SK-N-SH (cell line): ENCODE measurements at regions not wholly inside any gene's neighbourhood (a gene's known extent, or its start where the extent isn't known, plus 50 kb on each side); places are given as distances from the start of the nearest gene placed in this dataset.

Source experiments
- CTCF ChIA-PET: fragments of 300-600, 350-600 bp; formaldehyde crosslinking; extraction: SDS; loops from one replicate; lab custom pipeline; 2021; lab: Yijun Ruan, JAX
- POLR2A ChIA-PET: fragments of 350-600 bp; sonication (Branson Sonifier 250); formaldehyde crosslinking; extraction: SDS; loops from one replicate; lab custom pipeline; 2020; ENCODE audit warnings: antibody characterized with exemption, inconsistent platforms; lab: Yijun Ruan, JAX
- DNase-seq: peaks from one replicate; pipeline ENCODE4 v3.0.0; 2012
- H2AFZ ChIP-seq: fragments of 200-600 bp; sonication (generic); 2 replicates; pipeline ENCODE4 v1.8.1; 2016; ENCODE audit warnings: antibody characterized with exemption, mild to moderate bottlenecking, low read depth
- H3F3A ChIP-seq: fragments of 200-600 bp; sonication (generic); replicated peaks from 2 replicates; pipeline ENCODE3; 2016; ENCODE audit warnings: antibody characterized with exemption, mild to moderate bottlenecking; ENCODE audit not compliant: insufficient read depth
- H3K27ac ChIP-seq, 2 experiments: fragments of 200-500 bp in 1 of 2; fragments of 200-600 bp in 1 of 2; sonication (Bioruptor generic) in 1 of 2; sonication (generic), shearing (Covaris generic) in 1 of 2; 2 replicates each; pipeline versions ENCODE4 v1.5.1 to v1.6.1; 2014 to 2016; ENCODE audit warnings: low read depth in 2 of 2, inconsistent platforms in 1 of 2, low read length in 1 of 2, mild to moderate bottlenecking in 1 of 2, mixed read lengths in 1 of 2
- H3K27me3 ChIP-seq: fragments of 200-600 bp; sonication (generic), shearing (Covaris generic); 2 replicates; pipeline ENCODE4 v1.6.1; 2016; ENCODE audit warnings: mixed run types; ENCODE audit not compliant: insufficient read depth
- H3K36me3 ChIP-seq, 2 experiments: fragments of 200-500 bp in 1 of 2; fragments of 200-600 bp in 1 of 2; sonication (Bioruptor generic) in 1 of 2; sonication (generic) in 1 of 2; replicated peaks in 1 of 2; 2 replicates each; pipeline versions ENCODE3 to v1.5.1; 2014 to 2016; ENCODE audit warnings: low read length in 1 of 2, mild to moderate bottlenecking in 1 of 2; ENCODE audit not compliant: insufficient read depth in 2 of 2, control insufficient read depth in 1 of 2
- H3K4me1 ChIP-seq, 2 experiments: fragments of 200-500 bp in 1 of 2; fragments of 200-600 bp in 1 of 2; sonication (Bioruptor generic) in 1 of 2; sonication (generic), shearing (Covaris generic) in 1 of 2; 2 replicates each; pipeline versions ENCODE4 v1.5.1 to v1.6.1; 2014 to 2016; ENCODE audit warnings: low read depth in 1 of 2, low read length in 1 of 2, mixed run types in 1 of 2; ENCODE audit not compliant: insufficient read depth in 2 of 2, control insufficient read depth in 1 of 2
- H3K4me2 ChIP-seq: fragments of 200-600 bp; sonication (generic), shearing (Covaris generic); 2 replicates; pipeline ENCODE4 v1.6.1; 2017; ENCODE audit warnings: mixed run types
- H3K4me3 ChIP-seq, 2 experiments: fragments of 200-500 bp in 1 of 2; fragments of 200-600 bp in 1 of 2; sonication (Bioruptor generic) in 1 of 2; sonication (generic), shearing (Covaris generic) in 1 of 2; 2 replicates each; pipeline versions ENCODE4 v1.5.1 to v1.8.1; 2014 to 2016; ENCODE audit warnings: low read depth in 2 of 2, inconsistent platforms in 1 of 2, low read length in 1 of 2, mild to moderate bottlenecking in 1 of 2, mixed read lengths in 1 of 2, moderate library complexity in 1 of 2
- H3K79me2 ChIP-seq: fragments of 200-600 bp; sonication (generic); 2 replicates; pipeline ENCODE4 v1.8.1; 2017; ENCODE audit warnings: mild to moderate bottlenecking; ENCODE audit not compliant: insufficient read depth
- H3K9ac ChIP-seq: fragments of 200-600 bp; sonication (generic); 2 replicates; pipeline ENCODE4 v1.6.1; 2017; ENCODE audit warnings: mixed run types
- H3K9me2 ChIP-seq: fragments of 200-600 bp; sonication (generic); 2 replicates; pipeline ENCODE4 v1.6.1; 2017; ENCODE audit warnings: mixed run types
- H3K9me3 ChIP-seq: fragments of 200-600 bp; sonication (generic); 2 replicates; pipeline ENCODE4 v1.6.1; 2017; ENCODE audit warnings: mixed run types, mild to moderate bottlenecking, moderate library complexity
- H4K20me1 ChIP-seq: fragments of 200-600 bp; sonication (generic); 2 replicates; pipeline ENCODE4 v1.6.1; 2017; ENCODE audit warnings: mild to moderate bottlenecking, mixed run types; ENCODE audit not compliant: insufficient read depth
- CHD2 ChIP-seq: fragments of 150-350 bp; IDR thresholded peaks from 2 replicates; pipeline ENCODE4 v1.6.1; 2018; ENCODE audit warnings: low read length; ENCODE audit not compliant: partially characterized antibody
- ELF1 ChIP-seq: IDR thresholded peaks from 2 replicates; pipeline ENCODE4 v1.4.0; 2012
- EP300 ChIP-seq, 2 experiments: IDR thresholded peaks; 2 replicates each; pipeline versions ENCODE4 v1.4.0 to v1.6.1; 2012; ENCODE audit warnings: borderline replicate concordance in 1 of 2, low read depth in 1 of 2, low read length in 1 of 2
- FOXM1 ChIP-seq: IDR thresholded peaks from 2 replicates; pipeline ENCODE4 v1.4.0; 2012; ENCODE audit warnings: low read depth, mild to moderate bottlenecking
- GABPA ChIP-seq: IDR thresholded peaks from 2 replicates; pipeline ENCODE4 v1.4.0; 2012; ENCODE audit warnings: low read depth, mild to moderate bottlenecking
- SIN3A ChIP-seq: IDR thresholded peaks from 2 replicates; pipeline ENCODE4 v1.6.1; 2012; ENCODE audit warnings: low read depth, mild to moderate bottlenecking, low read length, moderate library complexity, borderline replicate concordance
- SMC3 ChIP-seq: IDR thresholded peaks from 2 replicates; pipeline ENCODE4 v1.6.1; 2012; ENCODE audit warnings: low read depth, low read length, improper control_type of control experiment
- TEAD4 ChIP-seq: IDR thresholded peaks from 2 replicates; pipeline ENCODE4 v1.4.0; 2012; ENCODE audit warnings: mild to moderate bottlenecking, borderline replicate concordance; ENCODE audit not compliant: insufficient read depth
- YY1 ChIP-seq: IDR thresholded peaks from 2 replicates; pipeline ENCODE4 v1.4.0; 2012; ENCODE audit warnings: low read depth, mild to moderate bottlenecking
- TF ChIP-seq, protein P1 (sequence below): IDR thresholded peaks from 2 replicates; pipeline ENCODE4 v1.6.1; 2012; ENCODE audit warnings: mild to moderate bottlenecking, low read depth, low read length, moderate library complexity
- TF ChIP-seq, protein P2 (sequence below): IDR thresholded peaks from 2 replicates; pipeline ENCODE4 v1.4.0; 2012; ENCODE audit warnings: low read depth, borderline replicate concordance
- TF ChIP-seq, protein P3 (sequence below): IDR thresholded peaks from 2 replicates; pipeline ENCODE4 v1.4.0; 2012; ENCODE audit warnings: low read depth, borderline replicate concordance
- TF ChIP-seq, protein P4 (sequence below): IDR thresholded peaks from 2 replicates; pipeline ENCODE4 v1.4.0; 2012; ENCODE audit warnings: low read depth

DNA sequence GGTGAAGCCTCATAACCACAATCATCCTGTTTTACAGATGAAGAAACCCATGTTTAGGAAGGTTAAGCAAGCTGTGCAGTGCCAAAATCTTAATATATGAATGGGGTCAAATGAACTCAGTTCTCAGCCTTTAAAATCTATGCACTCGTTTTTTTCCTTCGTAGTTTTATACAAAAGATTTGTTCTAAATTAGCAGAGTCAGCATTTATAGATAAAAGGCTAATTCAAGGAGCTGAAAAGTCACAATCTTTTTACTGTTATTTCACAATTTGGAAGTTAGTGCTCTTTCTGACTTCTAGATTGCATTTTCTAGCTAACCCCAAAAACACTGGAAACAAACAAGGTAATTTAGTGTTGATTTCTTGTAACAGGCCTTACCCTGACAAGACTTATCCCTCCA is 766.9 kb upstream of the ADGRL4 start (continued):
- TF ChIP-seq, protein P1, sequence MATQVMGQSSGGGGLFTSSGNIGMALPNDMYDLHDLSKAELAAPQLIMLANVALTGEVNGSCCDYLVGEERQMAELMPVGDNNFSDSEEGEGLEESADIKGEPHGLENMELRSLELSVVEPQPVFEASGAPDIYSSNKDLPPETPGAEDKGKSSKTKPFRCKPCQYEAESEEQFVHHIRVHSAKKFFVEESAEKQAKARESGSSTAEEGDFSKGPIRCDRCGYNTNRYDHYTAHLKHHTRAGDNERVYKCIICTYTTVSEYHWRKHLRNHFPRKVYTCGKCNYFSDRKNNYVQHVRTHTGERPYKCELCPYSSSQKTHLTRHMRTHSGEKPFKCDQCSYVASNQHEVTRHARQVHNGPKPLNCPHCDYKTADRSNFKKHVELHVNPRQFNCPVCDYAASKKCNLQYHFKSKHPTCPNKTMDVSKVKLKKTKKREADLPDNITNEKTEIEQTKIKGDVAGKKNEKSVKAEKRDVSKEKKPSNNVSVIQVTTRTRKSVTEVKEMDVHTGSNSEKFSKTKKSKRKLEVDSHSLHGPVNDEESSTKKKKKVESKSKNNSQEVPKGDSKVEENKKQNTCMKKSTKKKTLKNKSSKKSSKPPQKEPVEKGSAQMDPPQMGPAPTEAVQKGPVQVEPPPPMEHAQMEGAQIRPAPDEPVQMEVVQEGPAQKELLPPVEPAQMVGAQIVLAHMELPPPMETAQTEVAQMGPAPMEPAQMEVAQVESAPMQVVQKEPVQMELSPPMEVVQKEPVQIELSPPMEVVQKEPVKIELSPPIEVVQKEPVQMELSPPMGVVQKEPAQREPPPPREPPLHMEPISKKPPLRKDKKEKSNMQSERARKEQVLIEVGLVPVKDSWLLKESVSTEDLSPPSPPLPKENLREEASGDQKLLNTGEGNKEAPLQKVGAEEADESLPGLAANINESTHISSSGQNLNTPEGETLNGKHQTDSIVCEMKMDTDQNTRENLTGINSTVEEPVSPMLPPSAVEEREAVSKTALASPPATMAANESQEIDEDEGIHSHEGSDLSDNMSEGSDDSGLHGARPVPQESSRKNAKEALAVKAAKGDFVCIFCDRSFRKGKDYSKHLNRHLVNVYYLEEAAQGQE = no peak
- TF ChIP-seq, protein P2, sequence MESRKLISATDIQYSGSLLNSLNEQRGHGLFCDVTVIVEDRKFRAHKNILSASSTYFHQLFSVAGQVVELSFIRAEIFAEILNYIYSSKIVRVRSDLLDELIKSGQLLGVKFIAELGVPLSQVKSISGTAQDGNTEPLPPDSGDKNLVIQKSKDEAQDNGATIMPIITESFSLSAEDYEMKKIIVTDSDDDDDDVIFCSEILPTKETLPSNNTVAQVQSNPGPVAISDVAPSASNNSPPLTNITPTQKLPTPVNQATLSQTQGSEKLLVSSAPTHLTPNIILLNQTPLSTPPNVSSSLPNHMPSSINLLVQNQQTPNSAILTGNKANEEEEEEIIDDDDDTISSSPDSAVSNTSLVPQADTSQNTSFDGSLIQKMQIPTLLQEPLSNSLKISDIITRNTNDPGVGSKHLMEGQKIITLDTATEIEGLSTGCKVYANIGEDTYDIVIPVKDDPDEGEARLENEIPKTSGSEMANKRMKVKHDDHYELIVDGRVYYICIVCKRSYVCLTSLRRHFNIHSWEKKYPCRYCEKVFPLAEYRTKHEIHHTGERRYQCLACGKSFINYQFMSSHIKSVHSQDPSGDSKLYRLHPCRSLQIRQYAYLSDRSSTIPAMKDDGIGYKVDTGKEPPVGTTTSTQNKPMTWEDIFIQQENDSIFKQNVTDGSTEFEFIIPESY = no peak
- no peak for TF ChIP-seq EP300 (IDR thresholded peaks at IDR 0.05; ENCODE audit: borderline replicate concordance in 1 of 2, low read depth in 1 of 2, low read length in 1 of 2)
- no peak for TF ChIP-seq SMC3
- TF ChIP-seq FOXM1 = no peak
- TF ChIP-seq GABPA = no peak
- TF ChIP-seq, protein P3, sequence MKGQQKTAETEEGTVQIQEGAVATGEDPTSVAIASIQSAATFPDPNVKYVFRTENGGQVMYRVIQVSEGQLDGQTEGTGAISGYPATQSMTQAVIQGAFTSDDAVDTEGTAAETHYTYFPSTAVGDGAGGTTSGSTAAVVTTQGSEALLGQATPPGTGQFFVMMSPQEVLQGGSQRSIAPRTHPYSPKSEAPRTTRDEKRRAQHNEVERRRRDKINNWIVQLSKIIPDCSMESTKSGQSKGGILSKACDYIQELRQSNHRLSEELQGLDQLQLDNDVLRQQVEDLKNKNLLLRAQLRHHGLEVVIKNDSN = no peak

DNA sequence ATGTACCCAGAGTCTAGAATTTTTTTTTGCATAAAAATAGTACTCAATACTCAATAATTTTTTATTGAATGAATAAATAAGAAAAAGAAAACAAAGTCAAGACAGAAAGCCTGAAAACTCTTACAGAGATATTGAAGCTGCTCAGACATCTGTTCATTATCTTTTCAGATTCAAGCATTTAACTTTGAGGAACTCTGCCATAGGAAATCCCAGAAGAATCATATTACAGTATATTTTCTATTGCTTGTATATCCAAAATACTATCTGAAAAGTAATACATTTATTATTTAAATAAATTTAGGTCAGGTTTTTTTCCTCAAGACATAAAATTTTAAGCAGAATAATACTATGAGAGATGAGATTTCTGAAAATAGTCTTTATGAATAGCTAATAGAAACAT is 755.9 kb upstream of the ADGRL4 start:
- Histone ChIP-seq H3K79me2 (no peaks in the 10 kb centered on the region), H3K36me3 (no peaks in the 10 kb centered on the region), H3K9me3 (no peaks in the 10 kb centered on the region), H3K4me2 (no peak overlapping the region), H3K4me1 (no peaks in the 10 kb centered on the region), H4K20me1 (no peaks in the 10 kb centered on the region), H2AFZ (no peak overlapping the region), H3F3A (no peaks in the 10 kb centered on the region), H3K4me3 (no peak overlapping the region), H3K9ac (no peak overlapping the region), H3K9me2 (no peaks in the 10 kb centered on the region), H3K27ac (no peak overlapping the region), H3K27me3 (no peaks in the 10 kb centered on the region)
- ChIA-PET CTCF (no interaction called here), POLR2A (no interaction called here)
- DNase-seq = no peak
- TF ChIP-seq, protein P4, sequence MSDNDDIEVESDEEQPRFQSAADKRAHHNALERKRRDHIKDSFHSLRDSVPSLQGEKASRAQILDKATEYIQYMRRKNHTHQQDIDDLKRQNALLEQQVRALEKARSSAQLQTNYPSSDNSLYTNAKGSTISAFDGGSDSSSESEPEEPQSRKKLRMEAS = no peak
- no peak for TF ChIP-seq CHD2
- TF ChIP-seq ELF1 = no peak
- TF ChIP-seq SIN3A = no peak
- TF ChIP-seq YY1 = no peak
- TF ChIP-seq TEAD4 = no peak
